Ovary (tissue), 7 donors: ENCODE measurements at regions not wholly inside any gene's neighbourhood (a gene's known extent, or its start where the extent isn't known, plus 50 kb on each side); places are given as distances from the start of the nearest gene placed in this dataset.

ENCODE experiments used
- DNase-seq, 5 donors: peaks; one replicate each; pipeline ENCODE4 v3.0.0-alpha.2; 2019 to 2020
- H3K27ac ChIP-seq, 2 donors: fragments of 200-600 bp; one replicate each; pipeline versions ENCODE4 v1.5.1 to v1.8.0; 2019 to 2022
- H3K27me3 ChIP-seq: fragments of 200-600 bp; one replicate; pipeline ENCODE4 v1.8.0; 2022
- H3K36me3 ChIP-seq: fragments of 200-600 bp; sonication (generic); one replicate; pipeline ENCODE4 v1.5.1; 2019
- H3K4me1 ChIP-seq: one replicate; pipeline ENCODE4 v1.8.1; 2013; ENCODE audit warnings: mild to moderate bottlenecking, moderate library complexity; ENCODE audit not compliant: insufficient read depth
- H3K4me3 ChIP-seq: fragments of 200-600 bp; sonication (generic); one replicate; pipeline ENCODE4 v1.5.1; 2017
- H3K9me3 ChIP-seq, 2 donors: fragments of 200-600 bp in 1 of 2; sonication (generic) in 1 of 2; one replicate each; pipeline versions ENCODE4 v1.5.1 to v1.8.1; 2013 to 2019; ENCODE audit warnings: mild to moderate bottlenecking in 1 of 2, moderate library complexity in 1 of 2
- CTCF ChIP-seq, 3 donors: fragments of 450-650 bp in 2 of 3; fragments of 200-600 bp in 1 of 3; IDR thresholded peaks; one replicate each; pipeline versions ENCODE4 v1.5.1 to v1.8.0; 2016 to 2022; ENCODE audit warnings: antibody characterized with exemption in 3 of 3, mild to moderate bottlenecking in 1 of 3
- EP300 ChIP-seq: sonication (generic); formaldehyde crosslinking; IDR thresholded peaks from one replicate; pipeline ENCODE4 v1.6.1; 2017; ENCODE audit warnings: antibody characterized with exemption
- POLR2A ChIP-seq: fragments of 450-650 bp; IDR thresholded peaks from one replicate; pipeline ENCODE4 v1.6.1; 2017; ENCODE audit warnings: antibody characterized with exemption, mild to moderate bottlenecking, moderate library complexity
- WGBS, 3 donors: extraction: QIAGEN DNeasy Blood & Tissue Kit in 1 of 3; methylation state at CpG; one replicate each; pipeline versions ENCODE4 v1.1.5 to v1.1.7; 2013 to 2017; 5-methylcytosine and 5-hydroxymethylcytosine counted together
- intact Hi-C, 4 donors: fragments of 100-400 bp; cut with DNase I; formaldehyde crosslinking; loops; one replicate each; pipeline versions ENCODE4 v1.11.0 to v1.15.1; 2022 to 2023
- donor health status: DM: no; HTN: no; CAD: no; lungs with moderate emphysema.
- donor health status: DM: no; HTN: no; CAD: no.
- donor health status: Bipolar disorder and iron deficiency.
- donor health status: DM: no; HTN: no; CAD: no.
- donor health status: DM: yes; HTN: yes; CAD: no.

GRCh38 chr3:111318289-111318688, 223.7 kb upstream of the CD96 start:
- Histone ChIP-seq H3K27me3 (no peaks in the 10 kb centered on the region), H3K4me1 (no peaks in the 10 kb centered on the region), H3K36me3 (no peaks in the 10 kb centered on the region), H3K9me3 (no peaks in the 10 kb centered on the region), H3K4me3 (no peak overlapping the region), H3K27ac (no peak overlapping the region)
- DNase-seq, result no peak
- 46 to 62% (median 50%) methylated on average over 2 of the region's 2 CpGs for WGBS, 3 donors
- intact Hi-C loops, result no loop called here
- TF ChIP-seq CTCF (IDR thresholded peaks at IDR 0.05) (no peak), EP300 (no peak), POLR2A (no peak)

GRCh38 chr3:111319598-111319997, 222.4 kb upstream of the CD96 start:
- Histone ChIP-seq H3K9me3 (no peaks in the 10 kb centered on the region), H3K36me3 (no peaks in the 10 kb centered on the region), H3K4me1 (no peaks in the 10 kb centered on the region), H3K4me3 (no peak overlapping the region), H3K27me3 (no peaks in the 10 kb centered on the region), H3K27ac (no peak overlapping the region)
- TF ChIP-seq CTCF (IDR thresholded peaks at IDR 0.05) (no peak), EP300 (no peak), POLR2A (no peak)
- 95 to 97% (median 96%) methylated on average over 1 of the region's 1 CpG for WGBS, 3 donors
- intact Hi-C loops, result no loop called here
- DNase-seq, result no peak

- no peaks in the 10 kb centered on the region for H3K27me3 ChIP-seq
- intact Hi-C loops, result no loop called here
- no peaks in the 10 kb centered on the region for H3K9me3 ChIP-seq
- DNase-seq, result no peak
- no peaks in the 10 kb centered on the region for H3K4me1 ChIP-seq
- no peak overlapping the region for H3K27ac ChIP-seq
- TF ChIP-seq CTCF (IDR thresholded peaks at IDR 0.05) (no peak), POLR2A (no peak), EP300 (no peak)
- 39 to 49% (median 42%) methylated on average over 4 of the region's 4 CpGs for WGBS, 3 donors
- no peak overlapping the region for H3K4me3 ChIP-seq
- H3K36me3 ChIP-seq, result no peaks in the 10 kb centered on the region
These were observed 220.2 kb upstream of the CD96 start for GRCh38 chr3:111321786-111322185.

GRCh38 chr3:111323019-111323418, 219.0 kb upstream of the CD96 start:
- Histone ChIP-seq H3K27ac (no peak overlapping the region), H3K4me1 (no peaks in the 10 kb centered on the region), H3K4me3 (no peak overlapping the region), H3K9me3 (no peaks in the 10 kb centered on the region), H3K27me3 (no peaks in the 10 kb centered on the region), H3K36me3 (no peaks in the 10 kb centered on the region)
- WGBS, 3 donors, result 90 to 100% (median 98%) methylated on average over 3 of the region's 3 CpGs
- TF ChIP-seq CTCF (IDR thresholded peaks at IDR 0.05) (no peak), POLR2A (no peak), EP300 (no peak)
- no peak for DNase-seq
- intact Hi-C loops, result no loop called here

GRCh38 chr3:111324151-111324550, 217.8 kb upstream of the CD96 start:
- no peaks in the 10 kb centered on the region for H3K4me1 ChIP-seq
- H3K4me3 ChIP-seq, result no peak overlapping the region
- H3K27me3 ChIP-seq, result no peaks in the 10 kb centered on the region
- intact Hi-C loops, result no loop called here
- H3K36me3 ChIP-seq, result no peaks in the 10 kb centered on the region
- WGBS, 3 donors, result 25 to 34% (median 32%) methylated on average over 2 of the region's 2 CpGs
- no peak overlapping the region for H3K27ac ChIP-seq
- no peaks in the 10 kb centered on the region for H3K9me3 ChIP-seq
- no peak for DNase-seq
- TF ChIP-seq EP300 (no peak), POLR2A (no peak), CTCF (IDR thresholded peaks at IDR 0.05) (no peak)
